Endodermal cell (in vitro differentiated cells): ENCODE measurements at regions not wholly inside any gene's neighbourhood (a gene's known extent, or its start where the extent isn't known, plus 50 kb on each side); places are given as distances from the start of the nearest gene placed in this dataset.
A peak's percentile ranks its signal among the peaks of the same experiment; 100 is the strongest.

Source experiments
- DNase-seq: peaks from one replicate; pipeline ENCODE4 v3.0.0-alpha.2; 2017
- H3K27ac ChIP-seq: 2 replicates; pipeline ENCODE4 v1.5.1; 2013; ENCODE audit warnings: mild to moderate bottlenecking, low read depth, low read length, moderate library complexity
- H3K27me3 ChIP-seq: 2 replicates; pipeline ENCODE4 v1.6.1; 2013; ENCODE audit warnings: mild to moderate bottlenecking, low read length, moderate library complexity; ENCODE audit not compliant: insufficient read depth, control insufficient read depth, poor library complexity, severe bottlenecking
- H3K36me3 ChIP-seq: 2 replicates; pipeline ENCODE4 v1.7.0; 2013; ENCODE audit warnings: mild to moderate bottlenecking, low read length, moderate library complexity; ENCODE audit not compliant: control insufficient read depth, insufficient read depth
- H3K4me1 ChIP-seq: one replicate; pipeline ENCODE4 v1.7.0; 2013; ENCODE audit warnings: low read length; ENCODE audit not compliant: control insufficient read depth, insufficient read depth
- H3K4me3 ChIP-seq: 2 replicates; pipeline ENCODE4 v1.5.1; 2013; ENCODE audit warnings: mild to moderate bottlenecking, low read length, moderate library complexity
- H3K9ac ChIP-seq: 2 replicates; pipeline ENCODE4 v1.6.1; 2013; ENCODE audit warnings: mild to moderate bottlenecking, low read length, moderate library complexity; ENCODE audit not compliant: poor library complexity, severe bottlenecking; ENCODE audit errors: extremely low read depth
- H3K9me3 ChIP-seq: 2 replicates; pipeline ENCODE4 v1.6.1; 2013; ENCODE audit warnings: mild to moderate bottlenecking, low read length, moderate library complexity; ENCODE audit not compliant: control insufficient read depth
- H3K27ac Mint-ChIP-seq: 2 replicates; pipeline ENCODE4 v1.8.0; 2020; ENCODE audit warnings: mixed read lengths
- H3K27me3 Mint-ChIP-seq: 2 replicates; pipeline ENCODE4 v1.8.0; 2021; ENCODE audit warnings: mild to moderate bottlenecking, mixed read lengths; ENCODE audit not compliant: insufficient read depth
- H3K36me3 Mint-ChIP-seq: 2 replicates; pipeline ENCODE4 v1.8.0; 2020; ENCODE audit warnings: low read depth, mixed read lengths
- H3K4me1 Mint-ChIP-seq: 2 replicates; pipeline ENCODE4 v1.8.0; 2020; ENCODE audit warnings: mixed read lengths
- H3K4me3 Mint-ChIP-seq: 2 replicates; pipeline ENCODE4 v1.8.0; 2020; ENCODE audit warnings: mild to moderate bottlenecking, moderate library complexity, mixed read lengths
- H3K9me3 Mint-ChIP-seq: 2 replicates; pipeline ENCODE4 v1.8.0; 2020; ENCODE audit warnings: mild to moderate bottlenecking, mixed read lengths
- CTCF ChIP-seq: fragments of 200-600 bp; sonication (generic); conservative IDR thresholded peaks from 2 replicates; pipeline ENCODE4 v1.5.0; 2021; ENCODE audit warnings: antibody characterized with exemption, mild to moderate bottlenecking
- WGBS, 2 experiments: methylation state at CpG; one replicate each; pipeline versions ENCODE4 v1.1.5 to v1.1.7; 2013; ENCODE audit warnings: missing lambda C conversion rate in 2 of 2, mixed read lengths in 1 of 2; ENCODE audit not compliant: insufficient coverage in 1 of 2, insufficient read length in 1 of 2; 5-methylcytosine and 5-hydroxymethylcytosine counted together

DNA sequence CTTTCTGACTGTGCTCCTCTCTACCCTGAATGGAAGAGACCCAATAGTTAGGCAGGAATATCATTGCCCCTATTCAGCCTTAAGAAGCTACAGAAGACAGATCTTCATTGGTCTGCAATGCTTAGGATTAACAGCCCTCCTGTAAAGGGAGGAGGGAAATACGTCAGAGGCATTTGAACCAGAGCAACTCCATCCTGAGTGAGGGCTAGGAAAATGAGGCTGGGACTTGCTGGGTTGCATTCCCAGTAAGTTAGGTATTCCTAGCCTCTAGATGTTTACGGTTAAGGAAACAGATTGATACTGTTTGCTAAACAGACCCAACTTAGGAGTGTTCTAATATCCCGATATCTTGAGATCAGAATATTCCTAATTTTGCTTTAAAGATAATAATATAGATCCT lies 63.5 kb downstream of the PCDH18 start:
- H3K36me3 Mint-ChIP-seq = peaks cover 5% of the 10 kb centered on the region
- Histone ChIP-seq H3K9ac (no peak overlapping the region), H3K27me3 (no peaks in the 10 kb centered on the region), H3K4me1 (no peaks in the 10 kb centered on the region), H3K4me3 (no peak overlapping the region), H3K36me3 (no peaks in the 10 kb centered on the region), H3K27ac (no peak overlapping the region), H3K9me3 (peaks cover 47% of the 10 kb centered on the region)
- H3K4me3 Mint-ChIP-seq = no peak overlapping the region
- H3K27me3 Mint-ChIP-seq = no peaks in the 10 kb centered on the region
- peaks cover 40% of the 10 kb centered on the region for H3K9me3 Mint-ChIP-seq
- no peak overlapping the region for H3K27ac Mint-ChIP-seq
- 94% methylated on average over 2 of the region's 3 CpGs; no CpG with 5 or more reads in 1 of the 2 experiments for WGBS, 2 experiments
- DNase-seq = no peak
- TF ChIP-seq CTCF = no peak
- no peaks in the 10 kb centered on the region for H3K4me1 Mint-ChIP-seq

GRCh38 chr4:137467537-137467936 lies 64.8 kb downstream of the PCDH18 start:
- Mint-ChIP-seq H3K4me1 (peaks cover 2% of the 10 kb centered on the region), H3K36me3 (peaks cover 9% of the 10 kb centered on the region), H3K9me3 (peaks cover 49% of the 10 kb centered on the region), H3K27me3 (no peaks in the 10 kb centered on the region), H3K4me3 (no peak overlapping the region), H3K27ac (no peak overlapping the region)
- DNase-seq = no peak
- no peaks in the 10 kb centered on the region for H3K27me3 ChIP-seq
- H3K9ac ChIP-seq = no peak overlapping the region
- H3K36me3 ChIP-seq = no peaks in the 10 kb centered on the region
- H3K9me3 ChIP-seq = peaks cover 60% of the 10 kb centered on the region
- no peaks in the 10 kb centered on the region for H3K4me1 ChIP-seq
- no peak overlapping the region for H3K27ac ChIP-seq
- peak overlapping the region; percentile 48 for H3K4me3 ChIP-seq
- TF ChIP-seq CTCF = no peak

DNA sequence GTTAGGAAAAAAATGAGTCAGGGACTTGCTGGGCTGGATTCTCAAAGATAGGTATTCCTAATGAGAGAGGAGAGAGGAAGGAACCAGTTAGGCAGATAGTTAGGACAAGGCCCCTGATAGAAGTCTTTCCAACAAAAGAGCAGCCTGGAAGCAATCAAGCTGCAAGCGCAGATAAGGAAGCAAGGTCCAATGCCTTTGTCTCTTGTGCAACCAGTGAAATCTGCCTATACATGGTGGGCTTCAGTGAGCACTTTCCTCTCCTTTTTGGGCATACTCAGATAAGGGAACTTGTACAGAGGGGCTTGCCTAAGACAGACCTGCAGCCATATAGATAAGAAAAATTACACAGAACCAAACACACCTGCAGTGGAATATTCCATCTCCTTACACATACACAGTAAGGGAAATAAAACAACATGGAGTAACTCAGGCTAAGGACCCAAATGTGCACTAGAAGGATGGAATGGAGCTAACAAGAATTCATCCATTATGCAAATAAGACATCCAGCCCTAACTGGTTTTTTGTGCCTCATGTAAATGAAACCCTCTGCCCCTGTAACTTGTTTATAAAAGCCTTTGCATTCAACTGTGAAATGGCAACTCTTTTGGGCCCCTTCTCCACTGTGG lies 68.8 kb downstream of the PCDH18 start:
- no peak overlapping the region for H3K27ac Mint-ChIP-seq
- H3K27me3 ChIP-seq = no peaks in the 10 kb centered on the region
- no peak overlapping the region for H3K27ac ChIP-seq
- H3K27me3 Mint-ChIP-seq = no peaks in the 10 kb centered on the region
- peaks cover 12% of the 10 kb centered on the region for H3K4me1 Mint-ChIP-seq
- peaks cover 54% of the 10 kb centered on the region for H3K9me3 Mint-ChIP-seq
- no peaks in the 10 kb centered on the region for H3K36me3 ChIP-seq
- H3K9ac ChIP-seq = no peak overlapping the region
- H3K4me1 ChIP-seq = peaks cover 2% of the 10 kb centered on the region
- no peak overlapping the region for H3K4me3 Mint-ChIP-seq
- WGBS, 2 experiments = 87 to 100% methylated on average over 1 of the region's 1 CpG
- peak overlapping the region; percentile 48 for H3K4me3 ChIP-seq
- peaks cover 71% of the 10 kb centered on the region for H3K9me3 ChIP-seq
- no peak for TF ChIP-seq CTCF
- H3K36me3 Mint-ChIP-seq = peaks cover 9% of the 10 kb centered on the region
- no peak for DNase-seq
